HEK293 (cell line): ENCODE measurements at regions not wholly inside any gene's neighbourhood (a gene's known extent, or its start where the extent isn't known, plus 50 kb on each side); places are given as distances from the start of the nearest gene placed in this dataset.

Experiments
- CTCF ChIA-PET: fragments of 350-600 bp; formaldehyde crosslinking; extraction: SDS; loops from one replicate; lab custom pipeline; 2021; ENCODE audit warnings: antibody characterized with exemption; lab: Yijun Ruan, JAX
- POLR2A ChIA-PET: fragments of 300-600 bp; formaldehyde crosslinking; extraction: SDS; loops from one replicate; lab custom pipeline; 2020; ENCODE audit warnings: antibody characterized with exemption, inconsistent platforms; lab: Yijun Ruan, JAX
- H3K27ac ChIP-seq: fragments of 200-500 bp; sonication (Bioruptor generic); 2 replicates; pipeline ENCODE4 v1.5.1; 2014; ENCODE audit warnings: low read depth, low read length, control low read depth, inconsistent platforms; ENCODE audit errors: extremely low read depth
- H3K36me3 ChIP-seq, 2 experiments: fragments of 200-500 bp in 1 of 2; sonication (Bioruptor generic) in 1 of 2; 1 replicate in 1 of 2; 2 replicates in 1 of 2; pipeline ENCODE4 v1.5.1; 2014 to 2017; ENCODE audit warnings: inconsistent platforms in 2 of 2, low read length in 2 of 2; ENCODE audit not compliant: control insufficient read depth in 2 of 2, insufficient read depth in 1 of 2
- H3K4me1 ChIP-seq: fragments of 200-500 bp; sonication (Bioruptor generic); 2 replicates; pipeline ENCODE4 v1.5.1; 2014; ENCODE audit warnings: mild to moderate bottlenecking, low read length, inconsistent platforms; ENCODE audit not compliant: control insufficient read depth, insufficient read depth
- H3K4me3 ChIP-seq: 2 replicates; pipeline ENCODE4 v1.5.1; 2011; ENCODE audit warnings: low read depth, mild to moderate bottlenecking, control low read depth, low read length, moderate library complexity
- H3K9me3 ChIP-seq: fragments of 200-500 bp; sonication (Bioruptor generic); 2 replicates; pipeline ENCODE4 v1.5.1; 2014; ENCODE audit warnings: low read depth, low read length, inconsistent platforms; ENCODE audit not compliant: control insufficient read depth, insufficient read depth
- GFI1B ChIP-seq: fragments of 450-650 bp; formaldehyde crosslinking; IDR thresholded peaks from 2 replicates; pipeline ENCODE4 v1.5.1; 2016; ENCODE audit warnings: missing biosample characterization, missing genetic modification characterization
- GLI2 ChIP-seq: fragments of 450-650 bp; formaldehyde crosslinking; IDR thresholded peaks from 2 replicates; pipeline ENCODE4; 2017; ENCODE audit warnings: missing biosample characterization, missing genetic modification characterization, low read depth, borderline replicate concordance
- HOXD13 ChIP-seq: sonication (generic); formaldehyde crosslinking; IDR thresholded peaks from 2 replicates; pipeline ENCODE4 v1.8.0; 2022; ENCODE audit warnings: missing genetic modification reagents, borderline replicate concordance
- ZFHX2 ChIP-seq: fragments of 450-650 bp; formaldehyde crosslinking; conservative IDR thresholded peaks from 2 replicates; pipeline ENCODE4 v1.5.1; 2016; ENCODE audit warnings: missing biosample characterization, missing genetic modification characterization
- ZNF138 ChIP-seq: fragments of 450-650 bp; formaldehyde crosslinking; IDR thresholded peaks from 2 replicates; pipeline ENCODE4 v1.5.1; 2016; ENCODE audit warnings: missing biosample characterization, missing genetic modification characterization, borderline replicate concordance
- ZNF169 ChIP-seq: fragments of 450-650 bp; formaldehyde crosslinking; IDR thresholded peaks from 2 replicates; pipeline ENCODE4 v1.5.1; 2016; ENCODE audit warnings: missing biosample characterization, missing genetic modification characterization
- ZNF202 ChIP-seq: fragments of 450-650 bp; formaldehyde crosslinking; IDR thresholded peaks from 2 replicates; pipeline ENCODE4 v1.5.1; 2016; ENCODE audit warnings: missing biosample characterization, missing genetic modification characterization, borderline replicate concordance
- ZNF266 ChIP-seq: fragments of 450-650 bp; formaldehyde crosslinking; IDR thresholded peaks from 2 replicates; pipeline ENCODE4 v1.5.1; 2016; ENCODE audit warnings: missing biosample characterization, missing genetic modification characterization, low read depth
- ZNF341 ChIP-seq: fragments of 450-650 bp; formaldehyde crosslinking; IDR thresholded peaks from 2 replicates; pipeline ENCODE4; 2016; ENCODE audit warnings: low read depth, missing biosample characterization, missing genetic modification characterization
- ZNF37A ChIP-seq: fragments of 450-650 bp; IDR thresholded peaks from 2 replicates; pipeline ENCODE4 v1.5.1; 2018; ENCODE audit warnings: missing biosample characterization, missing genetic modification characterization
- ZNF549 ChIP-seq: fragments of 450-650 bp; IDR thresholded peaks from 2 replicates; pipeline ENCODE4 v1.5.1; 2018; ENCODE audit warnings: missing biosample characterization, missing genetic modification characterization, mild to moderate bottlenecking, inconsistent platforms, moderate library complexity
- ZNF555 ChIP-seq: fragments of 450-650 bp; formaldehyde crosslinking; conservative IDR thresholded peaks from 2 replicates; pipeline ENCODE4 v1.5.1; 2017; ENCODE audit warnings: missing biosample characterization, mild to moderate bottlenecking, missing genetic modification characterization, inconsistent platforms
- ZNF654 ChIP-seq: fragments of 450-650 bp; formaldehyde crosslinking; IDR thresholded peaks from 2 replicates; pipeline ENCODE4 v1.5.1; 2016; ENCODE audit warnings: low read depth, missing biosample characterization, missing genetic modification characterization
- ZNF768 ChIP-seq: fragments of 450-650 bp; formaldehyde crosslinking; IDR thresholded peaks from 2 replicates; pipeline ENCODE4 v1.5.1; 2018; ENCODE audit warnings: missing biosample characterization, mild to moderate bottlenecking, missing genetic modification characterization
- TF ChIP-seq, protein P1 (sequence below): fragments of 450-650 bp; formaldehyde crosslinking; IDR thresholded peaks from 2 replicates; pipeline ENCODE4 v1.5.1; 2017; ENCODE audit warnings: missing biosample characterization, missing genetic modification characterization
- TF ChIP-seq, protein P2 (sequence below): fragments of 450-650 bp; formaldehyde crosslinking; IDR thresholded peaks from 2 replicates; pipeline ENCODE4 v1.5.1; 2017; ENCODE audit warnings: missing biosample characterization, missing genetic modification characterization
- TF ChIP-seq, protein P3 (sequence below): fragments of 450-650 bp; formaldehyde crosslinking; IDR thresholded peaks from 2 replicates; pipeline ENCODE4 v1.5.1; 2016; ENCODE audit warnings: missing biosample characterization, missing genetic modification characterization, low read depth
- TF ChIP-seq, protein P4 (sequence below): IDR thresholded peaks from 2 replicates; pipeline ENCODE4 v1.6.1; 2011; ENCODE audit warnings: mild to moderate bottlenecking, low read depth, low read length, borderline replicate concordance
- TF ChIP-seq, protein P5 (sequence below): fragments of 450-650 bp; formaldehyde crosslinking; IDR thresholded peaks from 2 replicates; pipeline ENCODE4 v1.5.1; 2016; ENCODE audit warnings: missing biosample characterization, missing genetic modification characterization

DNA sequence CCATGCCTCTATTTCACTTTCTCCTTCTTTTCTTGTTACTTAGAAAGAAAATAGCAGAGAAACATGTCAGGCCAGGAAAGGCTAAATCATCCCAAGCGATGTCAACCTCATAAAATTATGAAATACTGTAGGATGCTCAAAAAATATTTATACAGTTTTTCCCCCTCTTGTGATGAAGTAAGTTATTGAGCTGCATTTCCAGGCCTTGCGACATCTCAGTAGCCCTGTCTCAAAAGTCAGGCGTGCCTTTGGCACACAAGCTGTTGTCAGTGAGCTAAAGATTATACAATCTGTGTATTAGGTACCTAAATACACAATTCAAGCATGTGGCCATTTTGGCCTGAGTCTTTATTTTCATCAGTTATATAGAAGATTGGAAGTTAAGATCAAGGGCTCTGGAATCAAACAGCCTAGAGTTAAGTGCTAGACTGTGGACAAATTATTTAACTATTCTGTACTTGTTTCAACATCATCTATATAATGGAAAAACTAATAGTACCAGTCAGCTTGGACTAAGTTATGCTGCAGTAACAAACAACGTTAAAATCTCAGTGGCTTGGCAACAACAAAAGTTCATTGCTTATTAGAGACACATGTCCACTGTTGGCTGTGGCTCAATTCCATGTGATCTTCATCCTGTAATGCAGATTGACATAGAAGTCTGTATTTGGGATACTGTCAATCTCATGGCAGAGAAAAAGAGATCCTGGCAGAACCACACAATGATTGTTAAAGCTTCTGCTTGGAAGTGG lies 406.4 kb upstream of the PROK2 start:
- ChIA-PET CTCF (interaction anchor here (0.6 kb wide), 1 partner anchor 15 kb away, joined by 3 read pairs; no protein-coding TSS in a partner anchor), POLR2A (no interaction called here)
- Histone ChIP-seq H3K4me1 (no peaks in the 10 kb centered on the region), H3K4me3 (no peak overlapping the region), H3K27ac (no peak overlapping the region), H3K36me3 (no peaks in the 10 kb centered on the region), H3K9me3 (no peaks in the 10 kb centered on the region)
- TF ChIP-seq ZNF138 (tag by site-specific recombination) = no peak

DNA sequence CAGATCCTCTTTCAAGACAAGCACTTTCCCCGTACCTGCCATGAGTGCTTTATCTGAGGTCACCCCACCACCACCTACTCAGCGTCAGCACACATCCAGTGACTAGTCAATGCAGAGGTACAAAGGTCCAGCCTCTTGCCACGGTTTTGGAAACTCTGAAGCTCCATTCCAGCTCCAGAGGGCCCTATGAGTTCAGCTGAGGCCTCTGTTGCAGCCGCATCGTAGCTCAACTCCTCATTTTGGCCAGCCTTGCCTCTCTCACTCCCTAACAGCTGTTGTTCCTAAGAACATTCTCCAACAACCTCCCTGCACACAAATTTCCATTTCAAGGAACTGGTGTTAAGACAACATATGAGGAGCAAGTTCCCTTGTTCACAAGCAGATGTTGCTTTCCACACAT lies 405.1 kb upstream of the PROK2 start:
- TF ChIP-seq, protein P1, sequence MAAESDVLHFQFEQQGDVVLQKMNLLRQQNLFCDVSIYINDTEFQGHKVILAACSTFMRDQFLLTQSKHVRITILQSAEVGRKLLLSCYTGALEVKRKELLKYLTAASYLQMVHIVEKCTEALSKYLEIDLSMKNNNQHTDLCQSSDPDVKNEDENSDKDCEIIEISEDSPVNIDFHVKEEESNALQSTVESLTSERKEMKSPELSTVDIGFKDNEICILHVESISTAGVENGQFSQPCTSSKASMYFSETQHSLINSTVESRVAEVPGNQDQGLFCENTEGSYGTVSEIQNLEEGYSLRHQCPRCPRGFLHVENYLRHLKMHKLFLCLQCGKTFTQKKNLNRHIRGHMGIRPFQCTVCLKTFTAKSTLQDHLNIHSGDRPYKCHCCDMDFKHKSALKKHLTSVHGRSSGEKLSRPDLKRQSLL = no peak
- no peak overlapping the region for H3K27ac ChIP-seq
- no peak overlapping the region for H3K4me3 ChIP-seq
- no peaks in the 10 kb centered on the region for H3K4me1 ChIP-seq
- POLR2A ChIA-PET = no interaction called here
- no peaks in the 10 kb centered on the region for H3K9me3 ChIP-seq
- H3K36me3 ChIP-seq = no peaks in the 10 kb centered on the region
- CTCF ChIA-PET = no interaction called here

DNA sequence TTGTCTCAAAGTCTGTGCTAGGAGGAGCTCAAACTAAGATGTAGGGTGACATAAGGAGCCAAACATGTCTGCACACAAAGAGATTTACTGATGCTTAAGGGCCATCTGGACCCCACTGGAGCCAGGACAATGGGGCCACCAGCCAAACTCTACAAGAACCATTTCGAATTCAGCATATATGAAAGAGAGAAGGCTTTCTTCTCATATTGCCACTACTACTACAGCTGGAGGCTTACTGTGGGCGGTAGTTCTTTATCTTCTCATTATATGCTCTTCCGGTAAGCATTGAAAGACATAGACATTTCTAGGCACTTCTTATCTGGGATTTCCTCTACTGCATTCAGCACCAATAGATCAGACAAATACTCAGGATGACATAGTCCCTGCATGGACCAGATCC lies 404.4 kb upstream of the PROK2 start:
- CTCF ChIA-PET = interaction anchor here (0.6 kb wide), 1 partner anchor 459 kb away, joined by 3 read pairs; no protein-coding TSS in a partner anchor
- no peaks in the 10 kb centered on the region for H3K36me3 ChIP-seq
- POLR2A ChIA-PET = no interaction called here
- H3K9me3 ChIP-seq = no peaks in the 10 kb centered on the region
- no peak overlapping the region for H3K27ac ChIP-seq
- no peaks in the 10 kb centered on the region for H3K4me1 ChIP-seq
- TF ChIP-seq ZNF341 (no peak), ZNF555 (tag by site-specific recombination) (no peak), ZNF202 (tag by site-specific recombination) (no peak), HOXD13 (no peak), ZNF266 (tag by site-specific recombination) (no peak), ZNF37A (tag by site-specific recombination) (no peak), GFI1B (tag by site-specific recombination) (no peak), ZNF549 (no peak), ZNF654 (tag by site-specific recombination) (no peak), ZNF169 (tag by site-specific recombination) (no peak), GLI2 (tag by site-specific recombination) (no peak), ZNF768 (no peak), ZFHX2 (tag by site-specific recombination) (no peak)
- TF ChIP-seq, protein P2, sequence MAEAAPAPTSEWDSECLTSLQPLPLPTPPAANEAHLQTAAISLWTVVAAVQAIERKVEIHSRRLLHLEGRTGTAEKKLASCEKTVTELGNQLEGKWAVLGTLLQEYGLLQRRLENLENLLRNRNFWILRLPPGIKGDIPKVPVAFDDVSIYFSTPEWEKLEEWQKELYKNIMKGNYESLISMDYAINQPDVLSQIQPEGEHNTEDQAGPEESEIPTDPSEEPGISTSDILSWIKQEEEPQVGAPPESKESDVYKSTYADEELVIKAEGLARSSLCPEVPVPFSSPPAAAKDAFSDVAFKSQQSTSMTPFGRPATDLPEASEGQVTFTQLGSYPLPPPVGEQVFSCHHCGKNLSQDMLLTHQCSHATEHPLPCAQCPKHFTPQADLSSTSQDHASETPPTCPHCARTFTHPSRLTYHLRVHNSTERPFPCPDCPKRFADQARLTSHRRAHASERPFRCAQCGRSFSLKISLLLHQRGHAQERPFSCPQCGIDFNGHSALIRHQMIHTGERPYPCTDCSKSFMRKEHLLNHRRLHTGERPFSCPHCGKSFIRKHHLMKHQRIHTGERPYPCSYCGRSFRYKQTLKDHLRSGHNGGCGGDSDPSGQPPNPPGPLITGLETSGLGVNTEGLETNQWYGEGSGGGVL (tag by site-specific recombination) = no peak
- TF ChIP-seq, protein P3, sequence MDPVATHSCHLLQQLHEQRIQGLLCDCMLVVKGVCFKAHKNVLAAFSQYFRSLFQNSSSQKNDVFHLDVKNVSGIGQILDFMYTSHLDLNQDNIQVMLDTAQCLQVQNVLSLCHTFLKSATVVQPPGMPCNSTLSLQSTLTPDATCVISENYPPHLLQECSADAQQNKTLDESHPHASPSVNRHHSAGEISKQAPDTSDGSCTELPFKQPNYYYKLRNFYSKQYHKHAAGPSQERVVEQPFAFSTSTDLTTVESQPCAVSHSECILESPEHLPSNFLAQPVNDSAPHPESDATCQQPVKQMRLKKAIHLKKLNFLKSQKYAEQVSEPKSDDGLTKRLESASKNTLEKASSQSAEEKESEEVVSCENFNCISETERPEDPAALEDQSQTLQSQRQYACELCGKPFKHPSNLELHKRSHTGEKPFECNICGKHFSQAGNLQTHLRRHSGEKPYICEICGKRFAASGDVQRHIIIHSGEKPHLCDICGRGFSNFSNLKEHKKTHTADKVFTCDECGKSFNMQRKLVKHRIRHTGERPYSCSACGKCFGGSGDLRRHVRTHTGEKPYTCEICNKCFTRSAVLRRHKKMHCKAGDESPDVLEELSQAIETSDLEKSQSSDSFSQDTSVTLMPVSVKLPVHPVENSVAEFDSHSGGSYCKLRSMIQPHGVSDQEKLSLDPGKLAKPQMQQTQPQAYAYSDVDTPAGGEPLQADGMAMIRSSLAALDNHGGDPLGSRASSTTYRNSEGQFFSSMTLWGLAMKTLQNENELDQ (tag by site-specific recombination) = no peak
- TF ChIP-seq, protein P4, sequence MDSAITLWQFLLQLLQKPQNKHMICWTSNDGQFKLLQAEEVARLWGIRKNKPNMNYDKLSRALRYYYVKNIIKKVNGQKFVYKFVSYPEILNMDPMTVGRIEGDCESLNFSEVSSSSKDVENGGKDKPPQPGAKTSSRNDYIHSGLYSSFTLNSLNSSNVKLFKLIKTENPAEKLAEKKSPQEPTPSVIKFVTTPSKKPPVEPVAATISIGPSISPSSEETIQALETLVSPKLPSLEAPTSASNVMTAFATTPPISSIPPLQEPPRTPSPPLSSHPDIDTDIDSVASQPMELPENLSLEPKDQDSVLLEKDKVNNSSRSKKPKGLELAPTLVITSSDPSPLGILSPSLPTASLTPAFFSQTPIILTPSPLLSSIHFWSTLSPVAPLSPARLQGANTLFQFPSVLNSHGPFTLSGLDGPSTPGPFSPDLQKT = no peak
- TF ChIP-seq, protein P5, sequence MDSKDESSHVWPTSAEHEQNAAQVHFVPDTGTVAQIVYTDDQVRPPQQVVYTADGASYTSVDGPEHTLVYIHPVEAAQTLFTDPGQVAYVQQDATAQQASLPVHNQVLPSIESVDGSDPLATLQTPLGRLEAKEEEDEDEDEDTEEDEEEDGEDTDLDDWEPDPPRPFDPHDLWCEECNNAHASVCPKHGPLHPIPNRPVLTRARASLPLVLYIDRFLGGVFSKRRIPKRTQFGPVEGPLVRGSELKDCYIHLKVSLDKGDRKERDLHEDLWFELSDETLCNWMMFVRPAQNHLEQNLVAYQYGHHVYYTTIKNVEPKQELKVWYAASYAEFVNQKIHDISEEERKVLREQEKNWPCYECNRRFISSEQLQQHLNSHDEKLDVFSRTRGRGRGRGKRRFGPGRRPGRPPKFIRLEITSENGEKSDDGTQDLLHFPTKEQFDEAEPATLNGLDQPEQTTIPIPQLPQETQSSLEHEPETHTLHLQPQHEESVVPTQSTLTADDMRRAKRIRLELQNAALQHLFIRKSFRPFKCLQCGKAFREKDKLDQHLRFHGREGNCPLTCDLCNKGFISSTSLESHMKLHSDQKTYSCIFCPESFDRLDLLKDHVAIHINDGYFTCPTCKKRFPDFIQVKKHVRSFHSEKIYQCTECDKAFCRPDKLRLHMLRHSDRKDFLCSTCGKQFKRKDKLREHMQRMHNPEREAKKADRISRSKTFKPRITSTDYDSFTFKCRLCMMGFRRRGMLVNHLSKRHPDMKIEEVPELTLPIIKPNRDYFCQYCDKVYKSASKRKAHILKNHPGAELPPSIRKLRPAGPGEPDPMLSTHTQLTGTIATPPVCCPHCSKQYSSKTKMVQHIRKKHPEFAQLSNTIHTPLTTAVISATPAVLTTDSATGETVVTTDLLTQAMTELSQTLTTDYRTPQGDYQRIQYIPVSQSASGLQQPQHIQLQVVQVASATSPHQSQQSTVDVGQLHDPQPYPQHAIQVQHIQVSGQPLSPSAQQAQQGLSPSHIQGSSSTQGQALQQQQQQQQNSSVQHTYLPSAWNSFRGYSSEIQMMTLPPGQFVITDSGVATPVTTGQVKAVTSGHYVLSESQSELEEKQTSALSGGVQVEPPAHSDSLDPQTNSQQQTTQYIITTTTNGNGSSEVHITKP = no peak
- H3K4me3 ChIP-seq = no peak overlapping the region
